Astrocyte (in vitro differentiated cells and primary cell): ENCODE measurements at regions not wholly inside any gene's neighbourhood (a gene's known extent, or its start where the extent isn't known, plus 50 kb on each side); places are given as distances from the start of the nearest gene placed in this dataset.

Source experiments
- DNase-seq: peaks from one replicate; pipeline ENCODE4 v3.0.0-alpha.2; 2010; ENCODE audit warnings: low read depth
- FAIRE-seq: peaks from 2 replicates; lab custom pipeline; 2011; peaks lifted over from hg19 to GRCh38; lab: Jason Lieb, UNC
- H2AFZ ChIP-seq: 2 replicates; pipeline ENCODE4 v1.6.0; 2012; ENCODE audit warnings: low read depth, low read length, inconsistent platforms
- H3K27ac ChIP-seq: 2 replicates; pipeline ENCODE4 v1.5.1; 2011; ENCODE audit warnings: low read depth, low read length, inconsistent platforms
- H3K27me3 ChIP-seq: 2 replicates; pipeline ENCODE4 v1.6.0; 2011; ENCODE audit warnings: low read length, inconsistent platforms; ENCODE audit not compliant: insufficient read depth
- H3K36me3 ChIP-seq: 2 replicates; pipeline ENCODE4 v1.5.1; 2011; ENCODE audit warnings: low read length, inconsistent platforms; ENCODE audit not compliant: insufficient read depth
- H3K4me1 ChIP-seq: 2 replicates; pipeline ENCODE4 v1.5.1; 2011; ENCODE audit warnings: low read length, inconsistent platforms; ENCODE audit not compliant: insufficient read depth
- H3K4me2 ChIP-seq: 2 replicates; pipeline ENCODE4 v1.6.0; 2012; ENCODE audit warnings: low read length, inconsistent platforms
- H3K4me3 ChIP-seq: 2 replicates; pipeline ENCODE4 v1.5.1; 2011; ENCODE audit warnings: low read depth, mild to moderate bottlenecking, low read length, inconsistent platforms; ENCODE audit not compliant: insufficient read depth
- H3K79me2 ChIP-seq: 2 replicates; pipeline ENCODE4 v1.6.0; 2012; ENCODE audit warnings: mild to moderate bottlenecking, low read length, inconsistent platforms; ENCODE audit not compliant: insufficient read depth
- H3K9ac ChIP-seq: 2 replicates; pipeline ENCODE4 v1.6.0; 2012; ENCODE audit warnings: mild to moderate bottlenecking, low read length, inconsistent platforms
- H3K9me3 ChIP-seq: 2 replicates; pipeline ENCODE4 v1.5.1; 2012; ENCODE audit warnings: low read depth, mild to moderate bottlenecking, low read length, inconsistent platforms; ENCODE audit not compliant: insufficient read depth
- H4K20me1 ChIP-seq: 2 replicates; pipeline ENCODE4 v1.6.0; 2012; ENCODE audit warnings: low read length, inconsistent platforms; ENCODE audit not compliant: insufficient read depth
- H3K27ac Mint-ChIP-seq: one replicate; pipeline ENCODE4 v1.8.0; 2021; ENCODE audit warnings: mild to moderate bottlenecking, mixed read lengths; ENCODE audit not compliant: unreplicated experiment
- H3K27me3 Mint-ChIP-seq: one replicate; pipeline ENCODE4 v1.8.0; 2021; ENCODE audit warnings: low read depth, mixed read lengths; ENCODE audit not compliant: unreplicated experiment
- H3K36me3 Mint-ChIP-seq: one replicate; pipeline ENCODE4 v1.8.0; 2021; ENCODE audit warnings: low read depth, mixed read lengths; ENCODE audit not compliant: unreplicated experiment
- H3K4me1 Mint-ChIP-seq: one replicate; pipeline ENCODE4 v1.8.0; 2021; ENCODE audit warnings: low read depth, mixed read lengths; ENCODE audit not compliant: unreplicated experiment
- H3K4me3 Mint-ChIP-seq: one replicate; pipeline ENCODE4 v1.8.0; 2021; ENCODE audit warnings: mild to moderate bottlenecking, moderate library complexity, mixed read lengths; ENCODE audit not compliant: unreplicated experiment
- H3K9me3 Mint-ChIP-seq: one replicate; pipeline ENCODE4 v1.8.0; 2021; ENCODE audit warnings: mild to moderate bottlenecking, mixed read lengths; ENCODE audit not compliant: unreplicated experiment
- CTCF ChIP-seq: IDR thresholded peaks from 2 replicates; pipeline ENCODE4 v1.5.1; 2011; ENCODE audit warnings: low read depth, mild to moderate bottlenecking, inconsistent platforms, low read length, moderate library complexity; ENCODE audit not compliant: insufficient read depth
- EZH2 ChIP-seq: IDR thresholded peaks from 2 replicates; pipeline ENCODE4 v1.6.1; 2012; ENCODE audit warnings: mild to moderate bottlenecking, low read length, inconsistent platforms; ENCODE audit not compliant: insufficient read depth

DNA sequence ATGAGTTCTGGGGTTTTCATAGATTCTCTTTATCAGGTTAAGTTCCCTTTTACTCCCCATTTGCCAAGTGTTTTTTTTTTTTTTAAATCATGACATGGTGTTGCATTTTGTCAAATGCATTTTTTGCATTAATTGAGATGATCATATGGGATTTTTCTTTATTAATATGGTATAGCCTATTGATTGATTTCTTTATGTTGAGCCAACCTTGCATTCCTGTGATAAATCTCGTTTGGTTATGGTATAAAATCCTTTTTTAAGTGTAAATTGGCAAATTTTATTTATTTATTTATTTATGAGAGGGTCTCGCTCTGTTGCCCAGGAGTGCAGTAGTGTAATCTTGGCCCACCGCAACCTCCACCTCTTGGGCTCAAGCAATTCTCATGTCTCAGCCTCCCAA is 81.5 kb upstream of the ACVR1 start:
- H3K79me2 ChIP-seq, result no peaks in the 10 kb centered on the region
- no peak overlapping the region for H2AFZ ChIP-seq
- no peak overlapping the region for H3K9ac ChIP-seq
- Mint-ChIP-seq H3K36me3 (no peaks in the 10 kb centered on the region), H3K4me3 (no peak overlapping the region), H3K27ac (no peak overlapping the region), H3K9me3 (peaks cover 10% of the 10 kb centered on the region), H3K27me3 (no peaks in the 10 kb centered on the region), H3K4me1 (no peaks in the 10 kb centered on the region)
- DNase-seq (no peak), FAIRE-seq (no peak)
- H4K20me1 ChIP-seq, result no peaks in the 10 kb centered on the region
- no peak overlapping the region for H3K4me3 ChIP-seq
- no peak overlapping the region for H3K27ac ChIP-seq
- no peaks in the 10 kb centered on the region for H3K36me3 ChIP-seq
- H3K4me2 ChIP-seq, result no peak overlapping the region
- H3K27me3 ChIP-seq, result no peaks in the 10 kb centered on the region
- TF ChIP-seq EZH2 (no peak), CTCF (no peak)
- no peaks in the 10 kb centered on the region for H3K9me3 ChIP-seq
- no peaks in the 10 kb centered on the region for H3K4me1 ChIP-seq

DNA sequence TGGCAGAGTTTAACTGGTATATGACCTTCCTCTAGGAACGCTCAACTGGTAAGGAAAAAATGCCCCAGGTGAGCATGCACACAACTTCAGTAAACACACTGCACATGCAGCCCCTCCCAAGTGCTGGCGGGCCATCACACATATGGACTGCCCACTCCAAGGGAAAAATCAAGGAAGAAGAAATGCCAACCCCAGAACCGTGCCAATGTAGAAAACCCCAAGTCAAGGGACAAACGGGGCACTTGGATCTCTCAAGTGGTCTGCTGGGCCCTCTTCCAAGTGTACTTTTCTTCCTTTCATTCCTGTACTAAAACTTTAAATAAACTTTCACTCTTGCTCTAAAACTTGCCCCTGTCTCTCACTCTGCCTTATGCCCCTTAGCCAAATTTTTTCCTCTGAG is 76.4 kb upstream of the ACVR1 start:
- Histone ChIP-seq H3K27ac (no peak overlapping the region), H3K4me2 (no peak overlapping the region), H3K9me3 (no peaks in the 10 kb centered on the region), H3K9ac (no peak overlapping the region), H4K20me1 (no peaks in the 10 kb centered on the region), H3K4me3 (no peak overlapping the region), H3K4me1 (no peaks in the 10 kb centered on the region), H3K27me3 (no peaks in the 10 kb centered on the region), H3K79me2 (no peaks in the 10 kb centered on the region), H3K36me3 (no peaks in the 10 kb centered on the region), H2AFZ (no peak overlapping the region)
- no peak overlapping the region for H3K27ac Mint-ChIP-seq
- DNase-seq (no peak), FAIRE-seq (no peak)
- H3K4me3 Mint-ChIP-seq, result no peak overlapping the region
- H3K9me3 Mint-ChIP-seq, result no peaks in the 10 kb centered on the region
- H3K27me3 Mint-ChIP-seq, result no peaks in the 10 kb centered on the region
- H3K4me1 Mint-ChIP-seq, result no peaks in the 10 kb centered on the region
- TF ChIP-seq CTCF, result no peak
- no peak for TF ChIP-seq EZH2
- no peaks in the 10 kb centered on the region for H3K36me3 Mint-ChIP-seq

DNA sequence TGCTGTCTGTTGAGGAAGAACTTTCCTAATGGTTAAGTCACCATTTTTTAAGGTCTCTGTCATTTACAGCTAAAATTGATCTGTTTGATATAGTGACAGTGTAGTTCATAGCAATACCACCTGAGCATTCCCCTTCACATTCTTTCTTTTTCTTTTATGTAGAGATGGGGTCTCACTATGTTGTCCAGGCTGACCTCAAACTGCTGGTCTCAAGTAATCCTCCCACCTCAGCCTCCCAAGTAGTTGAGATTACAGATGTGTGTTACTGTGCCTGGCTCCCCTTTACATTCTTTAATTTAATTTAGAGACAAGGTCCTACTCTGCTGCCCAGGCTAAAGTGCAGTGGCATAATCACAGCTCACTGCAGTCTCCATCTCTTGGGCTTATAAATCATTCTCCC is 72.7 kb upstream of the ACVR1 start:
- no peaks in the 10 kb centered on the region for H4K20me1 ChIP-seq
- Mint-ChIP-seq H3K27ac (no peak overlapping the region), H3K27me3 (peaks cover 8% of the 10 kb centered on the region), H3K36me3 (no peaks in the 10 kb centered on the region), H3K9me3 (no peaks in the 10 kb centered on the region), H3K4me3 (no peak overlapping the region), H3K4me1 (no peaks in the 10 kb centered on the region)
- no peaks in the 10 kb centered on the region for H3K79me2 ChIP-seq
- H3K36me3 ChIP-seq, result no peaks in the 10 kb centered on the region
- no peaks in the 10 kb centered on the region for H3K27me3 ChIP-seq
- no peak for FAIRE-seq
- no peaks in the 10 kb centered on the region for H3K4me1 ChIP-seq
- H3K4me2 ChIP-seq, result no peak overlapping the region
- H3K4me3 ChIP-seq, result no peak overlapping the region
- no peaks in the 10 kb centered on the region for H3K9me3 ChIP-seq
- H2AFZ ChIP-seq, result no peak overlapping the region
- no peak overlapping the region for H3K9ac ChIP-seq
- no peak overlapping the region for H3K27ac ChIP-seq
- no peak for DNase-seq
- TF ChIP-seq CTCF, result no peak
- no peak for TF ChIP-seq EZH2
